Choroid plexus epithelial cell (primary cell): ENCODE measurements at regions not wholly inside any gene's neighbourhood (a gene's known extent, or its start where the extent isn't known, plus 50 kb on each side); places are given as distances from the start of the nearest gene placed in this dataset.

ENCODE experiments used
- DNase-seq: peaks from one replicate; pipeline ENCODE4 v3.0.0-alpha.2; 2010; ENCODE audit warnings: low read depth
- H3K4me3 ChIP-seq: 2 replicates; pipeline ENCODE4 v1.5.1; 2011; ENCODE audit warnings: low read depth, mild to moderate bottlenecking, control low read depth, low read length, moderate library complexity
- CTCF ChIP-seq: conservative IDR thresholded peaks from 2 replicates; pipeline ENCODE4 v1.5.1; 2011; ENCODE audit warnings: low read depth, mild to moderate bottlenecking, control low read depth, inconsistent platforms, low read length, moderate library complexity

GRCh38 chr6:9936551-9936950, 478.3 kb downstream of the TFAP2A start:
- DNase-seq: no peak
- TF ChIP-seq CTCF: no peak
- H3K4me3 ChIP-seq: no peak overlapping the region

- no peak for TF ChIP-seq CTCF
- no peak overlapping the region for H3K4me3 ChIP-seq
- no peak for DNase-seq
These were observed 481.2 kb downstream of the TFAP2A start for GRCh38 chr6:9933677-9934076.

- no peak for TF ChIP-seq CTCF
- H3K4me3 ChIP-seq: no peak overlapping the region
- no peak for DNase-seq
These were observed 487.6 kb downstream of the TFAP2A start for GRCh38 chr6:9927275-9927674.

- no peak for TF ChIP-seq CTCF
- no peak for DNase-seq
- H3K4me3 ChIP-seq: no peak overlapping the region
These were observed 489.9 kb downstream of the TFAP2A start for GRCh38 chr6:9924971-9925370.

- no peak for TF ChIP-seq CTCF
- no peak for DNase-seq
- no peak overlapping the region for H3K4me3 ChIP-seq
These were observed 493.5 kb downstream of the TFAP2A start for GRCh38 chr6:9921366-9921765.

GRCh38 chr6:9914951-9915350, 499.9 kb downstream of the TFAP2A start:
- H3K4me3 ChIP-seq: no peak overlapping the region
- no peak for DNase-seq
- TF ChIP-seq CTCF: no peak

GRCh38 chr6:9901376-9901775, 513.5 kb downstream of the TFAP2A start:
- TF ChIP-seq CTCF: no peak
- no peak overlapping the region for H3K4me3 ChIP-seq
- DNase-seq: no peak
